HG02870 (cell line): ENCODE measurements at regions not wholly inside any gene's neighbourhood (a gene's known extent, or its start where the extent isn't known, plus 50 kb on each side); places are given as distances from the start of the nearest gene placed in this dataset.

Experiments
- ATAC-seq: cut with Tn5 transposase; IDR thresholded peaks from one replicate; pipeline ENCODE4 v1.9.1; 2021; ENCODE audit warnings: mild to moderate bottlenecking, moderate library complexity; ENCODE audit not compliant: unreplicated experiment

GRCh38 chr5:117299224-117299935 lies 724.8 kb upstream of the SEMA6A start:
- no peak for ATAC-seq

DNA sequence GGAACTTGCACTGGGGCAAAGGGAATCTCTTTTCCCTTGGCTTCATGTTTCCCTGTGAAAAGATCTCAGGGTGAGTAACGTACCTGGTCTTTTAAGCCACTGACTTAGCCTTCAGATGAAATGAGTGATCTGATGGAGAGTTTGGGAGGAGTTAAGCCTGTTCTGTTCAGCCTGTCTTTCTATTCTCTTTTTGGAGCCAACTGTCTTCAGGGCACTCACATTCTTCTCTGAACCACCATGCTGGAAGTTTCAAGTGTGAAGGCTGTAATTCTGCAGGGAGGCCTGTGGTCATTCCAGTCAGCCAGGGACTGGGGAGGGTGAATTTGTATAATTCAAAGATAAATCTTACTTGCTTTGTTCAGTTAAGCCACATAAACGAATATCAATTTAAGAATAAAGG lies 722.2 kb upstream of the SEMA6A start:
- no peak for ATAC-seq

- no peak for ATAC-seq
Observed at GRCh38 chr5:117295941-117296340, 721.3 kb upstream of the SEMA6A start.

GRCh38 chr5:117286813-117287212 lies 712.2 kb upstream of the SEMA6A start:
- ATAC-seq, result no peak

GRCh38 chr5:117271656-117272055 lies 697.0 kb upstream of the SEMA6A start:
- no peak for ATAC-seq

- ATAC-seq, result no peak
Observed at GRCh38 chr5:117266280-117266679, 691.7 kb upstream of the SEMA6A start.

DNA sequence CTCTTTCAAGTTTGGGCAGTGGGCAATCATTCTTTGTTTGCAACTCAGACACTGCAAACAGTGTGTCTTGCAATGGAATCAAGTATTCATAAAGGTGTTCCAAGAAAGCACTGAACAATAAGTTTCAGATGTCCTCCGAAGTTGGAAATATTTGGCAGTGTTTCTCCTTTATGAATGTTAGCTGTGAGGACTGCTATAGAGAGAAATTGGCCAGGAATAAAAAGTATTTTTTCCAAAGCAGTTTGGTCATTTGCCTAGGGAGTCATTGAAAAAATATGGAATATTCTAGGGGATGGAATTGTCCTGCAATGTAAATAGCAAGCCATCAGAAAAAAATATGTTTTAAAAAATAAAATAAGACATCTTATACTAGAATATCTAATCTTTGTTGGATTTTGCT lies 688.6 kb upstream of the SEMA6A start:
- no peak for ATAC-seq

- no peak for ATAC-seq
Observed at GRCh38 chr5:117262572-117263131, 688.0 kb upstream of the SEMA6A start.

DNA sequence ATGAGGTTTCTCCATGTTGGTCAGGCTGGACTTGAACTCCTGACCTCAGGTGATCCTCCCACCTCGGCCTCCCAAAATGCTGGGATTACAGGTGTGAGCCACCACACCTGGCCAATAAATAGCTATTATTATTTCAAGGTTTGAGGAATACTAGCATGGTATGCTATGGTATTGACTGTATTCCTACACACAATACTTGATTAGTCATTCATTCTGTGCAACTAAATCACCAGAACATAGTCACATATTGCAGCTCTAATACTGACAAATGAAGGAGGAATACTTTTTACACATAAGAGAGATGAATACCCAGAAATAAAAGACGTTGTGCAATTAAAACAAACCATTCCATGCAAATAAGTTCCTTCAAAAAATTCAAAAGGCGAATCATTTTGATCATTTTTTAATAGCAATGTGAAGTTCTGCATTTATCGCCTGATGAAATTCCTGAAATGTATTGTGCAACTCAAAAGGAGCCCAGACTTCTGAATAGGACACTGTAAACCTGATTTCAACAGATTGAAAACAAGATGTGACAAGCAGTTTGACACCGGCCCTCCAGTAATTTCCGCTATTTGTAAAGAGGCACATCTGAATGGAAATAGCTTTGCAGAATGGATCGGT lies 687.4 kb upstream of the SEMA6A start:
- no peak for ATAC-seq

DNA sequence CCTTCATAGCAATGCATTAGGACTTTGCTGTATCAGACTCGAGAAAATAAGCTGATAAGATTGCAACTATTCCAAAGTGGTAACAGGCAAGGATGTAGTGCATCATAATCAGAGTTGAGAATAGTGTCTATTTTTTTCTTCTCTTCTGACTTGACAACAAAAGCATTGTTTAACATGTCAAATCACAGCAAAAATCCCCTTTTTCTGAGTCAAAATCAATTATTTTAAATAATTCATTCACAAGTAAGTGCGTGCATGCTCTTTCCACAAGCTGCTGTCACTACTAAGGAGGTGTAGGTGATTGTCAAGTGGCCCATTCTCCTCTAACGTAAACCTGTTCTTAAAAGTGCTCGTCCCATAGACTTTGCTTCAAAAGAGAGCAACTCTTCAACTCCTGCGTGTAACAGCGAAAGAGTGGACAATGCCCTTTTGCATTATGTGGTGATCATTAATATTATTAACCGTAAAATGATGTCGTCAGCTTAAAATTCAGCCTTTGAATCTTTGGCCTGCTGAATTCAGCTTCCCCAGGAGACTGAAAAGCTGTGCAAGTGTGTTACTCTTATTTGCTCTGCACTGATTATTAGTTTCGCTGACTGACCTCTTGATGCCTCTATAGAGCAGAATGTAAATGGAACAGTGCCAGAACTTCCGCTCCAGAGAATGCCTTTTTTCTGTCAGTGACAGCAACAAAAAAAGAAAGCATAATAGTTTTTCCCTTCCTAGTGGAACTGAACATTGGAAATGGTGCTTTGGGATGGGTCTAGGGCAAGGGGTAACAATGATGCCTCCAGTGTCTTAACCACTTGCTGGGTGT lies 680.8 kb upstream of the SEMA6A start:
- no peak for ATAC-seq

GRCh38 chr5:117252566-117252965 lies 677.9 kb upstream of the SEMA6A start:
- ATAC-seq, result no peak

- ATAC-seq, result no peak
Observed at GRCh38 chr5:117249086-117249815, 674.6 kb upstream of the SEMA6A start.

- ATAC-seq, result no peak
Observed at GRCh38 chr5:117246424-117246823, 671.8 kb upstream of the SEMA6A start.

DNA sequence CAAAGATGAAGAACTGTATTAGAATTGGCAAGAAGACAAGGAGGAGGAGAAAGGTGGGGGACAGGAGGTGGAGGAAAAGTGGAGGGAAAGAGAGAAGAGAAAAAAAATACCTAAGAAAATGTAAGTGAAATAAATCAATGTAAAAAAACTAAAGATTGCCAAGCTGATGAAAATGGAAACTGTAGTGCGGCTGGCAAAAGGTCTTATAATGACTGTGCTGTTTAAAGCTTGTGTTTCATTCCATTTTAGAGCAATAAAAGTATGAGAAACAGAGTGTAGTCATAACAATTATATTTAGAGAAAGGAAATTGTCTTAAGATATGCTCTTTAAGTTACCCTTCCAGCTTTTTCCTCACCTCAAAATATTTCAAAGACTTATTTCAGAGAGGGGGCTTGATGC lies 670.5 kb upstream of the SEMA6A start:
- peak; percentile 81 for ATAC-seq

GRCh38 chr5:117242028-117242427 lies 667.4 kb upstream of the SEMA6A start:
- ATAC-seq, result no peak

GRCh38 chr5:117236941-117237340 lies 662.3 kb upstream of the SEMA6A start:
- no peak for ATAC-seq

DNA sequence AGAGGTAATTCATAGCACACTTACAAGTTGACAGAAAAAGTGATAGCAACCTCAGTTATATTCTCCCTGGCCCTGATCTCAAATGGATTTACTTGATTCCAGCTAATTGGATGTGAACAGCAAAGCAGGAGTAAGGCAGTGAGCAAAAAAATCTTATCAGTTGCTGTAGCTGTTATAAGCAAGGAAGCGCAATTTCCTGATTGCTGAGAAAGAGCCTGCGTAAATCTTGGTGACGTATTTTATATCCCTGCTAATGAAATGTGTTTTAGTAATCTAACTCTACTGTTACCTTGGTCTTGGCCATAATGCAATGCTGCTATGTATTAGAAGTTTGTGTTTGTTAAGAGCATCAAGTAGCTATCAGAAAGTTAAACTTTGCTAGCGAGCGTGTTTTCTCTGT lies 661.2 kb upstream of the SEMA6A start:
- ATAC-seq, result no peak

DNA sequence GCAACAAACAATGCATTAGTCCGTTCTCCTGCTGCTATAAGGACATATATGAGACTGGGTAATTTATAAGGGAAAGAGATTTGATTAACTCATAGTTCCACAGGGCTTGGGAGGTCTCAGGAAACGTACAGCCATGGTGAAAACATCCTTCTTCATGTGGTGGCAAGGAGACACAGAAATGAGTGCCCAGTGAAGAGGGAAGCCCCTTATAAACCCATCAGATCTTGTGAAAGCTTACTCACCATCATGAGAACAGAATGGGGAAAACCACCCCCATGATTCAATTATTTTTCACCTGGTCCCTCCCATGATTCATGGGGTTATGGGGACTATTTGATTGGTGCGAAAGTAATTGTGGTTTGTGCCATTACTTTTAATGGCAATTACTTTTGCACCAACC lies 655.8 kb upstream of the SEMA6A start:
- ATAC-seq, result no peak

GRCh38 chr5:117220730-117221129 lies 646.1 kb upstream of the SEMA6A start:
- ATAC-seq, result no peak

DNA sequence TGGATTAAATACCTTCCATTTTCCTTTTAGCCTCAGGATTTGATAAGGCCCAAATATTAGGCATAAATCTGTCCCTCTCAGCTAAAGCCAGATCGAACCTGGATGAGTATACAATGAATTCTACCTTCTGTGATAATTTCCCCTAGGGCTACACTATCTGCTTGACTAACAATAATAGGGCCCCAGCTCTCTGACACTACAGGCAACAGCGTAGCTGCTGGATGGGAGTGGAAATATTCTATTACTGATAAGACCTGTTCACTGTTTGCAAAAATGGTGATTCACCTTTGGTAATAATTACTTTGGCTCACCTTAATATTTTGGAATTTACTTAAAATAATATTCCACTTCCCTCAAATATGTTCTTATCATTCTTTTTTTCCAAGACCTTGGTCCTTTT lies 644.2 kb upstream of the SEMA6A start:
- no peak for ATAC-seq

DNA sequence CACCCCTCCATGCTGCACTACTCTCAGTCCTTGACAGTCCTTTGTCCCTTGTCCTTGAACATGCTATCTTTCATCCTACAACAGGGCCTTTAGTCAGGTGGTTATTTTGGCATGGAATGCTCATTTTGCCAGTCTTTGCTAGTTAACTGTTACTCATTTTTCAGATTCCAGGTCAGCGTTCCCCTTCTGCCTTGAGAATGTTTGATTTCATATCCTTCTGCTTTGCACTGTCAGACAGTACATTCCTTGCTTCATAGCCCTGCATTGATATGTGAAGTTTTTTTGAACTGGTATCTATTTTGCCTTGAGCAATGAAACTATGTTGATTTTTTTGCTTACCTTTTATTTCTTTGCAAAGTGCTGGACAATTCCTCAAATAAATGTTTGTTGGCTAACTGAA lies 638.2 kb upstream of the SEMA6A start:
- ATAC-seq, result no peak
